H9 (cell line): ENCODE measurements at regions not wholly inside any gene's neighbourhood (a gene's known extent, or its start where the extent isn't known, plus 50 kb on each side); places are given as distances from the start of the nearest gene placed in this dataset.

Experiments
- DNase-seq: peaks from one replicate; pipeline ENCODE4 v3.0.0-alpha.2; 2017
- H2AFZ ChIP-seq: one replicate; pipeline ENCODE4 v1.6.1; 2013; ENCODE audit warnings: mild to moderate bottlenecking, low read length, control low read depth, moderate library complexity
- H2AK5ac ChIP-seq: 2 replicates; pipeline ENCODE4 v1.6.1; 2013; ENCODE audit warnings: low read length, control low read depth, mixed read lengths; ENCODE audit not compliant: insufficient read length
- H2BK120ac ChIP-seq: one replicate; pipeline ENCODE4 v1.6.1; 2013; ENCODE audit warnings: low read depth, mild to moderate bottlenecking, low read length, control low read depth, inconsistent platforms; ENCODE audit not compliant: poor library complexity, severe bottlenecking
- H2BK12ac ChIP-seq: 2 replicates; pipeline ENCODE4 v1.6.1; 2013; ENCODE audit warnings: low read length, control low read depth, mixed read lengths, low read depth; ENCODE audit not compliant: insufficient read length
- H2BK15ac ChIP-seq: 2 replicates; pipeline ENCODE4 v1.6.1; 2013; ENCODE audit warnings: low read depth, low read length, control low read depth
- H2BK20ac ChIP-seq: one replicate; pipeline ENCODE4 v1.6.1; 2013; ENCODE audit warnings: low read depth, mild to moderate bottlenecking, low read length, control low read depth, inconsistent platforms; ENCODE audit not compliant: poor library complexity, severe bottlenecking
- H2BK5ac ChIP-seq: 2 replicates; pipeline ENCODE4 v1.6.1; 2013; ENCODE audit warnings: low read length, control low read depth, mixed read lengths; ENCODE audit not compliant: insufficient read length
- H3K14ac ChIP-seq: 2 replicates; pipeline ENCODE4 v1.6.1; 2013; ENCODE audit warnings: low read length, control low read depth; ENCODE audit not compliant: insufficient read depth
- H3K18ac ChIP-seq: 2 replicates; pipeline ENCODE4 v1.6.1; 2013; ENCODE audit warnings: low read depth, mild to moderate bottlenecking, mixed read lengths, low read length, control low read depth; ENCODE audit not compliant: insufficient read length
- H3K23ac ChIP-seq: 2 replicates; pipeline ENCODE4 v1.6.1; 2013; ENCODE audit warnings: low read length, control low read depth, mixed read lengths, low read depth; ENCODE audit not compliant: insufficient read length
- H3K23me2 ChIP-seq: 2 replicates; pipeline ENCODE4 v1.6.1; 2013; ENCODE audit warnings: low read depth, mild to moderate bottlenecking, mixed read lengths, low read length, control low read depth; ENCODE audit not compliant: insufficient read length, poor library complexity, severe bottlenecking
- H3K27ac ChIP-seq: 2 replicates; pipeline ENCODE4 v1.5.1; 2013; ENCODE audit warnings: low read length, control low read depth, mixed read lengths, low read depth; ENCODE audit not compliant: insufficient read length
- H3K27me3 ChIP-seq: 2 replicates; pipeline ENCODE4 v1.6.1; 2013; ENCODE audit warnings: low read length, control low read depth, inconsistent platforms; ENCODE audit not compliant: insufficient read depth
- H3K4ac ChIP-seq: 2 replicates; pipeline ENCODE4 v1.6.1; 2013; ENCODE audit warnings: low read depth, mild to moderate bottlenecking, control low read depth, inconsistent platforms, low read length, moderate library complexity
- H3K4me1 ChIP-seq: 2 replicates; pipeline ENCODE4 v1.6.1; 2013; ENCODE audit warnings: low read length, control low read depth, inconsistent platforms; ENCODE audit not compliant: insufficient read depth
- H3K4me2 ChIP-seq: 2 replicates; pipeline ENCODE4 v1.6.1; 2013; ENCODE audit warnings: low read length, control low read depth, mixed read lengths; ENCODE audit not compliant: insufficient read length, insufficient read depth
- H3K56ac ChIP-seq: 2 replicates; pipeline ENCODE4 v1.6.1; 2013; ENCODE audit warnings: low read depth, mild to moderate bottlenecking, mixed read lengths, low read length, control low read depth; ENCODE audit not compliant: insufficient read length
- H3K79me1 ChIP-seq: 2 replicates; pipeline ENCODE4 v1.6.1; 2013; ENCODE audit warnings: low read depth, mild to moderate bottlenecking, moderate library complexity, low read length, control low read depth, inconsistent platforms; ENCODE audit not compliant: insufficient read depth, poor library complexity, severe bottlenecking
- H3K79me2 ChIP-seq: 2 replicates; pipeline ENCODE4 v1.6.1; 2013; ENCODE audit warnings: low read length, control low read depth, inconsistent platforms; ENCODE audit not compliant: insufficient read depth
- H3K9ac ChIP-seq: 2 replicates; pipeline ENCODE4 v1.6.1; 2013; ENCODE audit warnings: low read length, control low read depth, mixed read lengths; ENCODE audit not compliant: insufficient read length; ENCODE audit errors: extremely low read depth
- H3K9me3 ChIP-seq: one replicate; pipeline ENCODE4 v1.6.1; 2013; ENCODE audit warnings: low read depth, low read length, inconsistent platforms; ENCODE audit not compliant: control insufficient read depth
- H3T11ph ChIP-seq: one replicate; pipeline ENCODE4 v1.6.1; 2013; ENCODE audit warnings: mild to moderate bottlenecking, low read length, control low read depth, inconsistent platforms
- H4K20me1 ChIP-seq: one replicate; pipeline ENCODE4 v1.6.1; 2013; ENCODE audit not compliant: control insufficient read depth, insufficient read length, insufficient read depth
- H4K5ac ChIP-seq: 2 replicates; pipeline ENCODE4 v1.6.1; 2013; ENCODE audit warnings: low read depth, mild to moderate bottlenecking, mixed read lengths, low read length, control low read depth; ENCODE audit not compliant: insufficient read length
- H4K8ac ChIP-seq: replicated peaks from 2 replicates; pipeline ENCODE4 v1.6.1; 2013; ENCODE audit warnings: low read length, control low read depth, mixed read lengths, low read depth; ENCODE audit not compliant: insufficient read length
- H4K91ac ChIP-seq: 2 replicates; pipeline ENCODE4 v1.6.1; 2013; ENCODE audit warnings: low read depth, mild to moderate bottlenecking, moderate library complexity, mixed read lengths, low read length, control low read depth; ENCODE audit not compliant: insufficient read length
- H3K27ac Mint-ChIP-seq, 3 experiments: 2 replicates in 2 of 3; 3 replicates in 1 of 3; pipeline ENCODE4 v1.8.0; 2020 to 2021; ENCODE audit warnings: mixed read lengths in 3 of 3, mild to moderate bottlenecking in 1 of 3, moderate library complexity in 1 of 3
- H3K27me3 Mint-ChIP-seq: 2 replicates; pipeline ENCODE4 v1.8.0; 2021; ENCODE audit warnings: low read depth, mild to moderate bottlenecking, moderate library complexity, mixed read lengths
- H3K36me3 Mint-ChIP-seq, 3 experiments: 2 replicates in 2 of 3; 3 replicates in 1 of 3; pipeline ENCODE4 v1.8.0; 2020 to 2021; ENCODE audit warnings: low read depth in 3 of 3, mixed read lengths in 3 of 3; ENCODE audit not compliant: insufficient read depth in 1 of 3
- H3K4me1 Mint-ChIP-seq, 2 experiments: 2 replicates each; pipeline ENCODE4 v1.8.0; 2020; ENCODE audit warnings: mixed read lengths in 2 of 2
- H3K4me3 Mint-ChIP-seq, 2 experiments: 2 replicates in 1 of 2; 3 replicates in 1 of 2; pipeline ENCODE4 v1.8.0; 2020 to 2021; ENCODE audit warnings: mild to moderate bottlenecking in 2 of 2, mixed read lengths in 2 of 2, moderate library complexity in 1 of 2
- H3K9me3 Mint-ChIP-seq, 2 experiments: 2 replicates in 1 of 2; 3 replicates in 1 of 2; pipeline ENCODE4 v1.8.0; 2020; ENCODE audit warnings: mild to moderate bottlenecking in 2 of 2, mixed read lengths in 2 of 2, moderate library complexity in 1 of 2
- WGBS: extraction: QIAGEN DNeasy Blood & Tissue Kit; methylation state at CpG from one replicate; pipeline ENCODE4 v1.1.7; 2013; ENCODE audit warnings: missing lambda C conversion rate, low lambda C conversion rate, mixed read lengths; ENCODE audit not compliant: insufficient read length; ENCODE audit errors: extremely low coverage; 5-methylcytosine and 5-hydroxymethylcytosine counted together
- TF ChIP-seq, protein P1 (sequence below): fragments of 200-600 bp; sonication (generic); conservative IDR thresholded peaks from 3 replicates; pipeline ENCODE4 v1.8.0; 2021; ENCODE audit warnings: antibody characterized with exemption, mild to moderate bottlenecking

- Histone ChIP-seq H3K14ac (no peak overlapping the region), H3K27me3 (no peaks in the 10 kb centered on the region), H4K5ac (no peak overlapping the region), H3K23me2 (no peaks in the 10 kb centered on the region), H3K79me1 (no peaks in the 10 kb centered on the region), H3K56ac (no peak overlapping the region), H3K79me2 (no peaks in the 10 kb centered on the region), H2BK20ac (no peak overlapping the region), H3K4me2 (no peak overlapping the region), H4K20me1 (no peaks in the 10 kb centered on the region), H3K18ac (no peak overlapping the region), H3K4me1 (no peaks in the 10 kb centered on the region), H2BK120ac (no peak overlapping the region), H3K4ac (no peak overlapping the region), H2BK12ac (no peak overlapping the region), H3K23ac (no peak overlapping the region), H4K8ac (no peak overlapping the region), H2AFZ (no peak overlapping the region), H4K91ac (no peak overlapping the region), H3K27ac (no peak overlapping the region), H2AK5ac (no peak overlapping the region), H3K9me3 (no peaks in the 10 kb centered on the region), H2BK5ac (no peak overlapping the region), H3T11ph (no peak overlapping the region), H3K9ac (no peak overlapping the region), H2BK15ac (no peak overlapping the region)
- Mint-ChIP-seq H3K4me3 (no peak overlapping the region), H3K36me3 (no peaks in the 10 kb centered on the region), H3K9me3 (no peaks in the 10 kb centered on the region), H3K27me3 (peaks cover 12% of the 10 kb centered on the region), H3K27ac (no peak overlapping the region), H3K4me1 (peaks cover 3 to 7% of the 10 kb centered on the region in 2 experiments; a peak in 1 of 4 replicates)
- TF ChIP-seq, protein P1, sequence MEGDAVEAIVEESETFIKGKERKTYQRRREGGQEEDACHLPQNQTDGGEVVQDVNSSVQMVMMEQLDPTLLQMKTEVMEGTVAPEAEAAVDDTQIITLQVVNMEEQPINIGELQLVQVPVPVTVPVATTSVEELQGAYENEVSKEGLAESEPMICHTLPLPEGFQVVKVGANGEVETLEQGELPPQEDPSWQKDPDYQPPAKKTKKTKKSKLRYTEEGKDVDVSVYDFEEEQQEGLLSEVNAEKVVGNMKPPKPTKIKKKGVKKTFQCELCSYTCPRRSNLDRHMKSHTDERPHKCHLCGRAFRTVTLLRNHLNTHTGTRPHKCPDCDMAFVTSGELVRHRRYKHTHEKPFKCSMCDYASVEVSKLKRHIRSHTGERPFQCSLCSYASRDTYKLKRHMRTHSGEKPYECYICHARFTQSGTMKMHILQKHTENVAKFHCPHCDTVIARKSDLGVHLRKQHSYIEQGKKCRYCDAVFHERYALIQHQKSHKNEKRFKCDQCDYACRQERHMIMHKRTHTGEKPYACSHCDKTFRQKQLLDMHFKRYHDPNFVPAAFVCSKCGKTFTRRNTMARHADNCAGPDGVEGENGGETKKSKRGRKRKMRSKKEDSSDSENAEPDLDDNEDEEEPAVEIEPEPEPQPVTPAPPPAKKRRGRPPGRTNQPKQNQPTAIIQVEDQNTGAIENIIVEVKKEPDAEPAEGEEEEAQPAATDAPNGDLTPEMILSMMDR: no peak
- no CpG with 5 or more reads among the region's 1 CpG for WGBS
- no peak for DNase-seq
Measured at GRCh38 chr16:49201118-49201517, 80.5 kb downstream of the CBLN1 start.
